RCC 7860 (cell line): ENCODE measurements at regions not wholly inside any gene's neighbourhood (a gene's known extent, or its start where the extent isn't known, plus 50 kb on each side); places are given as distances from the start of the nearest gene placed in this dataset.
A peak's percentile ranks its signal among the peaks of the same experiment; 100 is the strongest.
"Not testable (repeated sequence)": the region's sequence is repeated elsewhere in the genome, so short reads cannot be mapped to it uniquely, and the experiment has no call there.

ENCODE experiments used
- DNase-seq: peaks from one replicate; pipeline ENCODE4 v3.0.0-alpha.2; 2015; ENCODE audit warnings: low spot score
- FAIRE-seq: peaks from 2 replicates; lab custom pipeline; 2012; peaks lifted over from hg19 to GRCh38; lab: Jason Lieb, UNC

GRCh38 chr2:39570614-39571013, 95.1 kb upstream of the TMEM178A start:
- FAIRE-seq = no peak

DNA sequence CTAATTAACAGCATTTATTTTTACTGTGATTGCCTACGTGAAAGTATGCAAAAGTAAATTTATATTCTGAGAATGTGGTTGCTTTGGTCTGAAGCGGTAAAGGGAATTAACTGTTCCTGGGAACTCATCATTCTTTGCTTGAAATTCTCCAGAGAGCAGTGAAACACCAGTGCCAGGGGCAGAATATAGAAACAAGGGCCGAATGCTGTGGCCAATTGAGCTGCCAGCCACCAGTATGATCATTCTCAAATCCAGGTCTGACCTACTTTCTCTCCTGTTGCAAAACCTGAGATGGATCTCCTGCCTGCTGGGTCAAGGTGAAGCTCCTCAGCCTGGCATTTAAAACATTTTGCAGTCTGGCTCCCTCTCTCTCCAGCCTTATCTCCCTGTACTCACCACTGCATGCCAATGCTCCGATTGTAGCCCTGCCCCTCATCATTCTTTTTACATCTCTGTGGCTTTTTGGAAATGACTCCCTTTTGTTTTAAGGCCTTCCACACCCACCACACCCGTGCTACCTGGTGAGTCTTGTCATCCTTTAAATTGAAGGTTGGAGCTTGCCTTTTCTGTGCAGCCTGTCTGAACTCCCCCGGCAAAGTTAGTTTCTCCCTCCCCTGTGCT, 94.5 kb upstream of the TMEM178A start:
- DNase-seq = no peak
- FAIRE-seq = no peak

More at GRCh38 chr2:39570614-39571013, 95.1 kb upstream of the TMEM178A start:
- DNase-seq = no peak

- FAIRE-seq (no peak), DNase-seq (no peak)
Observed at GRCh38 chr2:39573276-39573675, 92.4 kb upstream of the TMEM178A start.

DNA sequence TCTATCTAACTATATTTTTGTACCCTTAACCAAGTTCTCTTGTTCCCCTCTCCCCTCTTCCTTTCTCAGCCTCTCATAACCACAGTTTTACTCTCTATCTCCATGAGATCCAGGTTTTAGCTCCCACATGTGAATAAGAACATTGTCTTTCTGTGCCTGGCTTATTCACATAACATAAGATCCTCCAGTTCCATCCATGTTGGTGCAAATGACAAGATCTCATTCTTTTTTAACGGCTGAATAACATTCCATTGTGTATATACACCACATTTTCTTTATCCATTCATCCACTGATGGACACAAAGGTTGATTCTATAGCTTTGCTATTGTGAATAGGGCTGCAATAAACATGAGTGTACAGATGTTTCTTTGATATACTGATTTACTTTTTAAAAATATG, 83.9 kb upstream of the TMEM178A start:
- DNase-seq = no peak
- no peak for FAIRE-seq

GRCh38 chr2:39583213-39583612, 82.5 kb upstream of the TMEM178A start:
- FAIRE-seq = no peak
- DNase-seq = no peak

DNA sequence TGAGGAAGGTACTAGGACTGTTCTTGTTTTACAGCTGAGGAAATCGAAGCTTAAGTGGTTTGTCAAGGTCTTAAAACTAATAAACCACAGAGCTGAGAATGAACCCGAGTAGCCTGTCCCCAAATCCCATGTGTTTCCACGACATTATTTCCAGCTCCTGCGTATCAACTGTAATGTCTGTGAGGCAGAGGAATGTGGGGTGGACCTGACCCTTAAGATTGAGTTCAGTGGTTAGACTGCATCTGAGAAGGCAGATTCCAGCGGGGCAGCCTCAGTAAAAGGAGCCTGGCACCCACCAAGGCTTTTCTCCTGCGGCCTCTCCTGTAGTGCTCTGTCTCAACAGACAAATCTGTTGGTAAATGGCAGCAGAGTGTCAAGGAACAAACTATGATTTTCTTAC, 81.9 kb upstream of the TMEM178A start:
- FAIRE-seq (no peak), DNase-seq (no peak)

DNA sequence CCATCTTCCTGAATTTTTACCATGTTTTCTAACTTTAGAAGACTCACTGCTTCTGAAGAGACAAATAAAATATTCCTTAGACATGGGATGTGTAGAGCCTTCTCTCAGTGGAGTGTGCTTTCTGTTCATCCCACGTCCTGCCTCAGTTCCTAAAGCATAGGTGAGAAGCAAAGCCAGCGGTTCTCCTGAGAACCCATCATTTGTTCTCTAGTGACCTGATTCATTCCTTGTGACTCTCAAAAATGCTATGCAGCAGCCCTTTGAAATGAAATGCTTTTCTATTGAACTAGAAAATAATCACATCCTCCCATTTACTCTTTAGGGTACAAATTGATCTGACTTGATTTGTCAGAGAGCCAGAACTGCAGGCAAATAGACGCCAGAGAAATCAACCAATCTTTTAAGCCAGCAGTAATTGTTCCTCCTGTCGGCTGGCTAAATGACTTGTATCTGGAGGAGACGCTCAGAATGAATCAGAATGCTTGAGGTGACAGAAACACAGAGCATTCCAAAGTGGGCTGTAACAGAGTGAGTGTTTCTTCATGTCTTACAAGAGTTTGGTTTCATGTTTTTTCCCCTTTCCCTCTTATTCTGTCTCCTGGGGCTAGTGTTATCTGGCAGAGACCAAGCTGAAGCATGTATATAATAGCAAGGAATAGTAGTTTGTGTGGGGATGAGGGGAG, 81.3 kb upstream of the TMEM178A start:
- DNase-seq (no peak), FAIRE-seq (no peak)

- not testable (repeated sequence) for DNase-seq, FAIRE-seq
Observed at GRCh38 chr2:39585531-39585930, 80.2 kb upstream of the TMEM178A start.

- DNase-seq (no peak), FAIRE-seq (no peak)
Observed at GRCh38 chr2:39587168-39587567, 78.5 kb upstream of the TMEM178A start.

DNA sequence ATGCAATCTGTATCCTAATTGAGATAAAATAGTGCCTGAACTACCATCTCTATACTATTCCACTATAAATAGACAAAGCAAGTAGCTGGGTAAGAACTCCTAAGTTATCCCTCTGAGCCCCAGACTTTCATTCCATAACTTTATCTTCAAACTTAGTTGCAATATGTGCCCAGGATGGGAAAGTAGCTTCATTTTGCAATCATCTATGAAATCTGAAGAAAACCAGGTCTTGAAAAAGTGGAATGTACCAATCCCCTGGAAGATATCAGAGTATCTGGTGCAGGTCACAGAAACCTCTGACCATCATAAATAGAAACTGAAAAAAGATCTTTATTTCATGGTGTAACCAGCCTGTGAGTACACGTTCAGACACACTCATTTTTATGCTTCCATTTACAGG, 78.1 kb upstream of the TMEM178A start:
- FAIRE-seq (no peak), DNase-seq (no peak)

GRCh38 chr2:39593439-39594393, 72.0 kb upstream of the TMEM178A start:
- FAIRE-seq = no peak
- DNase-seq = peak; percentile 29

- DNase-seq (no peak), FAIRE-seq (no peak)
Observed at GRCh38 chr2:39595116-39595515, 70.6 kb upstream of the TMEM178A start.

DNA sequence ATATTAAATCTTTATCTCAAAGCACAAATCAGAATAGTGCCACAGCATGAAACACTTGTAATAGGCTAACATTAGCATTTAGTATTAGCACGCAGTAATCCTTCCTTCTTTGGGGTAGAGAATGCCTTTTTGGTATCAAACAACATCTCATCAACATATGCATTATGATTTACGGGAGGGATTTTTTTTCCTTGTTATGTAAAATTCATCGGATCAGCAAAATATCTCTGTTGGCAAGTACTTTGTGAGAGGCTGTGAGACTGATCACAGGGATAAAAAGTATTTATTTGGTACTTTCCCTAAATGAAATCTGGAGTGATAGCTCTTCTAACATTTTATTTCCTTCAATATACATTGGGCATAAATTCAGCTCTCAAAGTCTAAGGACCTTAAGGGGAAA, 68.4 kb upstream of the TMEM178A start:
- DNase-seq = no peak
- no peak for FAIRE-seq

GRCh38 chr2:39602616-39603015, 63.1 kb upstream of the TMEM178A start:
- FAIRE-seq (no peak), DNase-seq (no peak)

DNA sequence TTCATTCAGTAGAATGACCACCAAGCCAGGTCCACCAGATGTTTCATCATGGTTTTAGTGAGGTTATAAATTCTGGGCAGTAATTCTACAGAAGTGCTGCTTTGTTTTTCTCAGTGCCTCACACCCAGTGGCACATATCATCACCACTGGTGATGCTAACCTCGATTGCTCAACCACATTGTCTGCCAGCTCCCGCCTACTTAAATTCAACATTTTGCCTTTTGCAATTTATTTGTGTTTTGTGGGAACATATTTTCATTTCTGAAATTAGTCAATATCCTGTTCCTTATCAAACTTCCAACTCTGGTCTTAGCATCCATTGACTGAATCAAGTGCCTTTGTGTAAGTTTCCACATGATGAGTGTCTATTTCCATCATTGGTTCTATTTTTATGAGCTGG, 62.3 kb upstream of the TMEM178A start:
- FAIRE-seq (no peak), DNase-seq (no peak)

- DNase-seq = no peak
- FAIRE-seq = no peak
Observed at GRCh38 chr2:39604866-39605265, 60.9 kb upstream of the TMEM178A start.

DNA sequence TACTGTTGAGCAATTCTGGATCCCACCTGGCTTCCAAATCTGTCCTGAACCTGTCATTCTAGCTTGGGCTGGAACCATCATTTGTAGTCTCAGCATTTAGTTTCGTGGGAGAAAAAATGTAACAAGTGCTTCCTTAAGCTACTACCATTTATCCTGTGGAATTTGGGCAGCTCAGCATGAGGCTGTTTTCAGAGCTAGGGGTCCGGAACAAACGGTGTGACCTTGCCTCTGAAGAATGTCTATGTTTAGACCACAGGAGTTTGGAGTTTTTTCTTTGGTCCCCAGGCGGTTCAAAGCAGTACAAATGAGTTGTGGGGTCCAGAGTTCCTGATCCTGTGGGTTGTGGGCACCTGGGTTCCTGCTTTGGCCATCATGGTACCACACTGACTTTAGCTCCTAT, 59.1 kb upstream of the TMEM178A start:
- DNase-seq = no peak
- FAIRE-seq = no peak

GRCh38 chr2:39607538-39608262, 58.0 kb upstream of the TMEM178A start:
- FAIRE-seq = no peak

GRCh38 chr2:39608263-39608575, 57.5 kb upstream of the TMEM178A start:
- DNase-seq (no peak), FAIRE-seq (no peak)

More at GRCh38 chr2:39607538-39608262, 58.0 kb upstream of the TMEM178A start:
- no peak for DNase-seq

DNA sequence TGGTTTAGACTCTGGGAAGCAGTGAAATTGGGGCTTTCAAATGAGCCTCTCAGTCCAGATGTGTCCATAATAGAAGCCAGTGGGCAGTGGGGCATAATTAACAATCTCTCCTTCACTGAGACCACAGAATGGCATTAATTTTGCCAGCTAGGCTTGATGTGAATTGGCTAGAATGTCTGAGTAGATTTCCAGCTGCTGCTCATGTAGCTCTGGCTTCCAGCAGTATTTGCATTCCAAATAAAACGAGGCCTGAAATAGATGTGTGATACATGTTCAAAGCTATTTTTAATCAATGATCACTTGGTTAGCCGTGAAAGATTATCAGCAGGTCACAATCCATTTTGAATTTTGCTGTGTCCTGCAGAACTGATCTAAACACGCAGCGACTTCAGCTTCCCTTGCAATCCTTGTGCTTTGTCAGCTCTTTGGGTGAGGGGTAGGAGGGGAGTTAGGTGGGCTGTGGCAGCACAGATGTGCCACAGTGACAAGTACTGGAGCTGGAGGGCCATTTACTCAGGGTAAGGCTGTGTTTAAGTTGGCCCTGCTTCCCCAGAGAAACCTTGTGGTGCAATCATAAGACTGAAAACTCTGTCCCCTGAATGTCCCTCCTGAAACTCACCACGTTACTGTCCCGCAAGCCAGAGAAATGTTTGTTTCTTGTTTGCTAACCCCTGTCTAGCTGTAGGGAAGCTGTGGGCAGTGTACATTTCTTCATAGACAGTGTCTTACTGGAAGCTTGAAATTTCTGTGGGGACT, 56.9 kb upstream of the TMEM178A start:
- DNase-seq = no peak
- FAIRE-seq = no peak
